Testis (tissue), 2 donors: ENCODE measurements at regions not wholly inside any gene's neighbourhood (a gene's known extent, or its start where the extent isn't known, plus 50 kb on each side); places are given as distances from the start of the nearest gene placed in this dataset.

ENCODE experiments used
- DNase-seq: peaks from one replicate; pipeline ENCODE4 v3.0.0-alpha.2; 2019
- H3K27ac ChIP-seq, 2 donors: fragments of 200-600 bp; sonication (generic); one replicate each; pipeline ENCODE4 v1.5.1; 2019
- H3K27me3 ChIP-seq: fragments of 200-600 bp; sonication (generic); one replicate; pipeline ENCODE4 v1.5.1; 2019
- H3K36me3 ChIP-seq: fragments of 200-600 bp; sonication (generic); one replicate; pipeline ENCODE4 v1.5.1; 2017; ENCODE audit warnings: low read depth; ENCODE audit errors: missing control alignments
- H3K4me1 ChIP-seq: fragments of 200-600 bp; sonication (generic); one replicate; pipeline ENCODE4 v1.5.1; 2019
- H3K4me3 ChIP-seq, 2 donors: fragments of 200-600 bp; sonication (generic); one replicate each; pipeline ENCODE4 v1.5.1; 2017 to 2019
- H3K9me3 ChIP-seq: fragments of 200-600 bp; sonication (generic); one replicate; pipeline ENCODE4 v1.5.1; 2017
- CTCF ChIP-seq, 3 experiments: fragments of 450-650 bp in 2 of 3; fragments of 200-600 bp in 1 of 3; sonication (generic) in 1 of 3; IDR thresholded peaks; one replicate each; pipeline ENCODE4 v1.5.1; 2016 to 2019; ENCODE audit warnings: antibody characterized with exemption in 3 of 3, mild to moderate bottlenecking in 2 of 3, moderate library complexity in 1 of 3
- POLR2A ChIP-seq: fragments of 450-650 bp; IDR thresholded peaks from one replicate; pipeline ENCODE4 v1.6.1; 2017; ENCODE audit warnings: antibody characterized with exemption, mild to moderate bottlenecking, moderate library complexity
- WGBS, 2 donors: methylation state at CpG; one replicate each; pipeline ENCODE4 v1.1.5; 2018; 5-methylcytosine and 5-hydroxymethylcytosine counted together
- intact Hi-C: fragments of 100-400 bp; cut with DNase I; formaldehyde crosslinking; loops from one replicate; pipeline ENCODE4 v1.15.1; 2023; ENCODE audit warnings: low total_unique reads

DNA sequence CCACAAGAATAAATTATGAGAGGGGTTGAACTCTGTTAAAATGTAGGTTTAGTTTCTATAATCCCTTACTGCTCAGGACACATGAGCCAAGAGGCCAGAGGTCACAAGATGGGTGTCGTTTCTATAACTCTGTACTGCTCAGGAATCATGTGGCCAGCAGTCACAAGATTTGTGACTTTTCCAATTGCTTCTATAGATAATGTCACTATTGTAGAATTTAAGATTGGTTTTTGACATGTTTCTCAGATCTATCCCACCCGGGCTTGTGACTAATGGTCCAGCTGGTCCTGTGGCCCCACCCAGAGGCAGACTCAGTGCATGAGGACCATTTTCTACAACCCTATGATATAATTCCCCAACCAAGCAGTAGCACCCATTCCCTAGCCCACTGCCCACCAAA, 662.0 kb upstream of the KLF12 start:
- H3K4me3 ChIP-seq, result no peak overlapping the region
- no peaks in the 10 kb centered on the region for H3K36me3 ChIP-seq
- 59 to 80% methylated on average over 2 of the region's 2 CpGs for WGBS, 2 donors
- no peak for TF ChIP-seq CTCF (IDR thresholded peaks at IDR 0.05)
- no peak for TF ChIP-seq POLR2A
- peaks cover 7% of the 10 kb centered on the region for H3K4me1 ChIP-seq
- intact Hi-C loops, result no loop called here
- no peaks in the 10 kb centered on the region for H3K27me3 ChIP-seq
- H3K27ac ChIP-seq, result peak overlapping the region; percentile 60 to 65
- H3K9me3 ChIP-seq, result no peaks in the 10 kb centered on the region
- DNase-seq, result peak; percentile 27

GRCh38 chr13:74795526-74795925, 661.3 kb upstream of the KLF12 start:
- no peak for DNase-seq
- H3K4me1 ChIP-seq, result peaks cover 7% of the 10 kb centered on the region
- intact Hi-C loops, result no loop called here
- peak overlapping the region in 1 of 2 donors; percentile 60 for H3K27ac ChIP-seq
- no peak for TF ChIP-seq POLR2A
- no peaks in the 10 kb centered on the region for H3K9me3 ChIP-seq
- no peaks in the 10 kb centered on the region for H3K27me3 ChIP-seq
- H3K4me3 ChIP-seq, result no peak overlapping the region
- H3K36me3 ChIP-seq, result no peaks in the 10 kb centered on the region

GRCh38 chr13:74794582-74794981, 660.4 kb upstream of the KLF12 start:
- WGBS, 2 donors, result 78 to 88% methylated on average over 3 of the region's 3 CpGs
- H3K4me3 ChIP-seq, result no peak overlapping the region
- H3K4me1 ChIP-seq, result peaks cover 7% of the 10 kb centered on the region
- intact Hi-C loops, result no loop called here
- H3K36me3 ChIP-seq, result no peaks in the 10 kb centered on the region
- TF ChIP-seq POLR2A (no peak), CTCF (IDR thresholded peaks at IDR 0.05) (no peak)
- H3K27ac ChIP-seq, result peak overlapping the region in 1 of 2 donors; percentile 49
- no peak for DNase-seq
- no peaks in the 10 kb centered on the region for H3K9me3 ChIP-seq
- no peaks in the 10 kb centered on the region for H3K27me3 ChIP-seq

- TF ChIP-seq CTCF (IDR thresholded peaks at IDR 0.05) (no peak), POLR2A (no peak)
- Histone ChIP-seq H3K27ac (no peak overlapping the region), H3K4me3 (no peak overlapping the region), H3K27me3 (no peaks in the 10 kb centered on the region), H3K4me1 (peaks cover 7% of the 10 kb centered on the region), H3K9me3 (no peaks in the 10 kb centered on the region), H3K36me3 (no peaks in the 10 kb centered on the region)
- 96 to 97% methylated on average over 5 of the region's 5 CpGs for WGBS, 2 donors
- intact Hi-C loops, result no loop called here
- no peak for DNase-seq
Measured at GRCh38 chr13:74794147-74794546, 659.9 kb upstream of the KLF12 start.

DNA sequence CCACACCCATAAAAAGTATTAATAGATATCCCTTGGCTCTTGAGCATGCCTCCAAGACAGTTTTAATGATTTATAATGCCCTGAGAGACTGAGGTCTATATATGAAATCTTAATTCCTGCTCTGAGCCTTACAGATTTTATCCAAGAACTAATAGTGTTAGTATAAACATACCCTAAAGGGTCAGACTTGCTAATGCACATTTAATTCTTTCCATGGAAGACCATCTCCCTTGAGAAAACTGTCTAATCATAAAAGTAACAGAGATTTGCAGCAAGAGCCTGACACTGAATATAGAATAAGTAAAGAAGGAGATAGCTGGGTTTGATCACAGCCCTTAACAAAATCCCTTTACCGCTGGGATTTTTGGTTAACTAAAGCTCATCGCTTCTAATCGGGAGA, 650.8 kb upstream of the KLF12 start:
- H3K36me3 ChIP-seq, result no peaks in the 10 kb centered on the region
- H3K4me1 ChIP-seq, result no peaks in the 10 kb centered on the region
- TF ChIP-seq POLR2A (no peak), CTCF (IDR thresholded peaks at IDR 0.05) (no peak)
- H3K9me3 ChIP-seq, result no peaks in the 10 kb centered on the region
- DNase-seq, result no peak
- no peaks in the 10 kb centered on the region for H3K27me3 ChIP-seq
- 71 to 90% methylated on average over 3 of the region's 3 CpGs for WGBS, 2 donors
- intact Hi-C loops, result no loop called here
- no peak overlapping the region for H3K4me3 ChIP-seq
- no peak overlapping the region for H3K27ac ChIP-seq
